NCI-H748 (cell line): ENCODE measurements at regions not wholly inside any gene's neighbourhood (a gene's known extent, or its start where the extent isn't known, plus 50 kb on each side); places are given as distances from the start of the nearest gene placed in this dataset.
"Not testable (repeated sequence)": the region's sequence is repeated elsewhere in the genome, so short reads cannot be mapped to it uniquely, and the experiment has no call there.

Experiments
- DNase-seq: peaks from one replicate; lab custom pipeline; 2025; ENCODE audit not compliant: unreplicated experiment; lab: John Stamatoyannopoulos, UW

DNA sequence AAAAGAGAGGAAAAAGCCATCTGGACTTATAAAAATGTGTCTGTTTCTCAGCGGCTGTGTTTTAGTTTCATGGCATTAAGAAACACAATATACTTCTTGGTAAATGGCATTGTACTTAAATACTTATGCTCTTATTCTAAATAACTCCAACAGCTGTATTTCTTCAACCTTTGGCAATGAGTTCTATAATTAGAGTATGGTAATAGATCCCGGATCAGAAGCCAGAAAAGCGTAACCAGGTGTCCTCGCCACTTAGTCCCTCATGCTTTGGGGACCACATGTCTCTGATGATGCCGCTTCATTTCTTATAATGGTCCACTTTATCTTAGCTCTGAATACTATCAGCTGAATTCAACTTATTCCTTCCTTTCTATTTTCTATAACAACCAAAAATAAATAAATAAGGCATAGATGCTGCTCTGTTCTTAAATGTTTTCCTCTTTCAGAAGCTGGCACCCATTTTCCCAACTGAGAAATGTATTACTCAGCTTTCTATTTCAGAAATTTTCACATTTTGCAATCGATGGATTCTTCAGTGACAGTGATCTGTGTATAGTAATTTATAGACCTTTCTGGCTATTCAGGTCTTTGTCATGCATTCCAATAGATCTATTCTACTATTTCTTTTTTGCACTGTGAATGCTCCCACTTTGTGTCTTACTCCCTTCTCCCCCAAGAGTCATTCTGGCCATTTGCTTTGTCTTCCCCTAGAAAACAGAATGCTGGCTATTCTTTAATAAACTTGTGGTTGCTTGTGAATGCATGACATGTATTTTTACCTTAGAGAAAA, 87.6 kb upstream of the KBTBD8 start:
- no peak for DNase-seq

DNA sequence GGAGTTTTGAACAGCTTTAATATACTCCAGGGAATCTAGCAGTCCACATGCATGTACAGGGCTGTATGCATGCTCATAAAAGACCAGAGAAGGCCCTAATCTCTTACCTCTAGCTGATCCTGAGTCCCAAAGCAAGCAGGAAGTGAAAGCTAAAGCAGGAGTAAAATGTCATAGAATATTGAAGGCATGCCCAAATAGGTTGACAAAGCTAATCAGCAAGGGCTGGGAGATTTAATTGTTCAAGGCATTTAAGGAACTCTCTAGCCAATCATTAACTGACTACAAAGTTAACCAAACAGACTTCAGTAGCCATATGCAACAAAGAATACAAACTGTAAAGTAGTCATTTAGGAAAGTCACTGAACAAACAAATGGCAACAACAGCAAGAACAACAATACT, 85.8 kb upstream of the KBTBD8 start:
- DNase-seq, result no peak

DNA sequence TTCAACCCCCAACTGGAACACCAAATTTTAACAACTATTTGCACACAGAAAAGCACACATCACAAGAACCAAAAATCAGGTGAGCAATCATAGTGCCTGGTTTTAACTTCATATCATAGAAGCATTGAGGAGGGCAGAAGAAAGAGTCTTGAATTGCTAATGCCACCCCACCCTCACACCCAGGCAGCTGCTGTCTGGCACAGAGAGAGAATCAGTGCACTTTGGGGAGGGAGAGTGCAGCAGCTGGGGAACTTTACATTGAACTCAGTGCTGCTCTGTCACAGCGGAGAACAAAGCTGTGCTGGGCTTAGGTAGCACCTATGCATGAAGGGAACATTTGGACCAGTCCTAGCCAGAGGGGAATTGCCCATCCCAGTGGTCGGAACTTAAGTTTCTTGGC, 76.0 kb upstream of the KBTBD8 start:
- no peak for DNase-seq

DNA sequence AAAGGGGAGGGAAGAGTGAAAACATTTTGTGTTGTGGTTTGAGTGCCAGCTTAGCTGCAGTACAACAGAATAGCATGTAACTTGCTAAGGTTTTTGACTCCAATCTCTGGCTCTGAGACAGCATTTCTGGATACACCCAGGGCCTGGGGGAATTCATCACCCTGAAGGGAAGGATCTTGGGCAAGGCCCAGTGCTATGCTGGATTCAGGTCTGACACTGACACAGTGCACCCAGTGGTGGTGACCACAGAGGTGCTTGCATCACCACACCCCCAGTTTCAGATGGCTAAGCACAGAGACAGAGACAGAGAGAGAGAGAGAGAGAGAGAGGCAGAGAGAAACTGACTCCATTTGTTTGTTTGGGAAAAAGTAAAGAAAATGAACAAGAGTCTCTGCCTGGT, 74.1 kb upstream of the KBTBD8 start:
- DNase-seq, result no peak

DNA sequence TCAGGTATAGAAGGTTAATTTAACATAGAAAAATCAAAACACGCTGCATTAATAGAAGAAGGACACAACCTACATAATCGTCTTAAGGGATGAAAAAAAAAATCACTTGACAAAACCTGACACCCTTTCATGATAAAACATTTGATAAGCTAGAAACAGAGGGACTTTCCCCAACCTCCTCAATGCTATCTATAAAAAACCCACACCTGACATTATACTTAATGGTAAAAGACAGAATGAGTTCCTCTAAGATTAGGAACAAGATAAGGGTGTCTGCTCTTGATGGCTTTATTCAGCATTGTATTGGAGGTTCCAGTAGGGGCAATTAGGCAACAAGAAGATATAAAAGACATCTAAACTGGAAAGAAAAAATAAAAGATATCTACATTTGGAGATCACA, 69.9 kb upstream of the KBTBD8 start:
- DNase-seq, result no peak

DNA sequence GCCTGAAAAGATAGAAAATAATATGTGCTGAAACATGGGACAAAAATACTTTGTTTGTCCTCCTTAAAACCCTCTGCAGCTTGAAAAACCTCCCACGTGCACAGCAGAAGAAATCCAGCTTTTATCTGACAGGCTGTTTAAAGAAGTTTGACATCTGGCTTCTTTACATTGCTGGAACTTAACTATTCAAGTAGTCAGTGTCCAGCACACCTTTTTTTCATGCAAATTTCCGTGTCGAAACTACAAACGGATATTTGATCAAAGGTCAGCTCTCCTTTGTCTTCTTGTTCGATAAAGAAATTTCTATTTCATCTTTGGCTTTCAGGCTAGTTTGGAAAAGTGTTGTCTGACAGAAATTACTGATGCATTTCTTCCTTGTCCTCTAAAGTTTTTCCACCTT, 66.8 kb upstream of the KBTBD8 start:
- no peak for DNase-seq

DNA sequence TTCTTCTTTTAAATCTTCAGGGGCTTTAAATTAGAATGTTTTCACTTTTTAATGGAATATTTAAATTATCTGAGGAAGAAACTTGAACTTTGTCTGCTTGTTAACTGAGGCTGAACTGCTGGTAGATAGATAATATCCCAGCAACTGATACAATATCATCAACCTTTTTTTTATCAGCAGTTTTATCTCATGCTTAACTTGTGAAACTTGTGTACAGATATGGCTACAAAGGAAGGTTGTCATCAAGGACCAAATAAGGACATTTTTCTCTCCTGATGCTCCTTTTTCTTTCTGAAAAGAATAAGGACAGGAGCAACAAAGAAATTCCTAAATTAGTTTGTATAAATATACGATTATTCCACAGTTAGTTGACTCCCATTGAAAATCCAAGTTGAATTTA, 66.4 kb upstream of the KBTBD8 start:
- DNase-seq, result no peak

DNA sequence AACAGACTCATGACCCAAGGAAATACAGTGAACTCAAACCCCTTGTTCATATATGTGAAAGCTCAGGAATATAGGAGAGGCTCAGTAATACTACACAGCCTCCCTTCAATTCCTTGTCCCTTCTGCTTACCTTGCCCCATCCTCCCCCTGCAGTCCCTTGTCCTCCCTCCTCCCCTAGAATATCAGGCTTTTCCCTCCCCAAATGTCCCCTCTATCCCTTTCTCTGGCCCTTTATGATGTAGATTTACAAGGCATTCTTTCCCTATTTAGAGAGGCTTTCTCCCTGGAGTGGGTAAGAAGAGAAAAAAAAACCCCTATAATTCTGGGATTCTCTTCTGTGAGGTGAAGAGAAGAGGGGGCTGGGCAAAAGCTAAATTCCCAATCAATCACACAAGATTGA, 64.9 kb upstream of the KBTBD8 start:
- DNase-seq, result no peak

DNA sequence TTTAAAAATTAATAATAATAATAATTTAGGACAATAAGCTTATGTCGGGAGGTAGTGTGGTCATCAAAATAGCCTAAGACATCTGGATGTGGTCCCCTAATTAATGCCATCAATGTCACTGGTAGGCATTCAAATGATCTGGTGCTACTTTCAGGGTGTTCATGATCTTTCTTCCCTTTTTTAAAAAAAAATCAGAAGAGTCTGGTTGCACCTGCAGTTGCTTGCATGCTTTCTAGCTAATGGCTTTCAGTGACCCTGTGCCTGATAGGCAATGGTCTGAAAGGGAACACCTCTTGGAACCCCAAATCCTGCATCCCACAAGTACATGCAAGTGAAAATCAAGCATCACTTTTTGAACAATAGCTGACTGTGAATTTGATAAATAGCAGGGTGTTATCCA, 64.1 kb upstream of the KBTBD8 start:
- DNase-seq, result no peak

DNA sequence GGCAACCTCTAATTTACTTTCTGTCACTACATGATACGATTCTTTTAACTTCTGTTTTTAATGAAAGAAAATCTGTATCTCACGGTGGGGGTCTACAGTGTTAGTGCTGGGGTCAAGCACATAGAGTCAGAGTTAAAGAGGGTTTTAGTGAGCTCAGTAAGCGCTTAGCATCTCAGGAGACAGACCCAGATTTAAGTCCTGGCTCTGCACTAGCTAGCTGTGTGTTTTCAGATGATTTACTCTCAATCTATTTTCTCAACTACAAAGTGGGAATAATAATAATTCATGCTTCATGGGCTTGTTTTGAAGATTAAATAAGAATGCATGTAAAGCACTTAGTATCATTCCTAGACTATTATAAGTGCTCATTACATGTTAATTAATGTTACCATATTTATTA, 63.4 kb upstream of the KBTBD8 start:
- no peak for DNase-seq

DNA sequence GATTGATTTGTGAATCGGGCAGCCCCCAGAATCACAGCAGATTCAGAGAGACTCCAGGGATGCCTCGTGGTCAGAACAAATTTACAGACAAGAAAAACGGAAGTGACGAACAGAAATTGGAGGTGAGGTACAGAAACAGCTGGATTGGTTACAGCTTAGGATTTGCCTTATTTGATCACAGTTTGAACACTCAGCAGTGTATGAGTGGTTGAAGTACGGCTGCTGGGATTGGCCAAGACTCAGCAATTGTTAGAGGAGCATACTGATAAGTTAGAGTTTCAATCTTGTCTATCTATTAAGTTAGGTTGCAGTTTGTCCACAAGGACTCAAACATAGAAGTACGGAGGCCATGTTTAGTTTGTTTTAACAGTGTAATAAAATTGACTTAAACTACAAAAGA, 61.1 kb upstream of the KBTBD8 start:
- DNase-seq, result not testable (repeated sequence)

DNA sequence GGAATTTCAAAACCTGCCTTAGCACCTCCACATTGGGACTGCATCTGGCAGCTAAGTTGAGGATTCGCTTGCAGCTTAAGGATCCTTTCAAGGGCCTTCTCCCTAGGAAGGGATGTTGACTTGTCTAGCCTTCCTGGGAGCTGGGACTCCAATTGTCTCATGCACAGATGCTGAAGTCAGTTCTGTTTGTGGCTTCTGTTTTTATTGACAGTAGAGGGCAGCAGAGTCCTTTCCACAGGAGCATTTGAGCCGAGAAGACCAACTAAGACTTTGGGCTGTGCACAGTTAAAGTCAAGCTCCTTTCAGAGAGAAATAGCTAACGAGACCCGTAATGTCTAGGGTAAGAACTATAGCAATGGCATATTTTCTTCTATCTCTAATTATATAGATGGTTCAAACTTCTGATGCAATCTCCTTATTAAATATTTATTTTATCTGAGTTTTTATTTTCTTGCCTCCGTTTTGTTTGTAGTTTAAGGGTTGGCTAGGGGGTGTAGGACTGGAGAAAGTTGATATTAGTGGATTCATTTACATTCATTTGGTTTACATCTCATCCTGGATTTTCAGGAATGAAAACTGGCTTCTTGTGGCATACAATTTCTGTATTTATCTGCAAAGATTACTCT, 59.7 kb upstream of the KBTBD8 start:
- peak; percentile 62 for DNase-seq

DNA sequence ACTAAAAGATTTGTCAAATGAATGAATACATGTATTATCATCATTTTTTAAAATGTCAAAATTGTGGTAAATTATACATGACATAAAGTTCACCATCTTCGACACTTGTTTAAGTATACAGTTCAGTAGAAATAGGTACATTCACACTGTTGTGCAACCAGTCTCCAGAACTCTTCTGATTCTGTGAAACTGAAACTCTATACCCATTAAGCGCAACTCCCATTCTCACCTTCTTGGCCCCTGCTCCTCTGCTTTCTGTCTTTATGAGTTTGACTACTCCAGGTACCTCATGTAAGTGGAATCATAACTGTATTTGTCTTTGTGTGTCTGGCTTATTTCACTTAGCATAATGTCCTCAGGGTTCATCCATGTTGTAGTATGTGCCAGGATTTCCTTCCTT, 50.1 kb upstream of the KBTBD8 start:
- DNase-seq, result no peak
